GM20000 (cell line): ENCODE measurements at regions not wholly inside any gene's neighbourhood (a gene's known extent, or its start where the extent isn't known, plus 50 kb on each side); places are given as distances from the start of the nearest gene placed in this dataset.

Experiments used
- DNase-seq: peaks from one replicate; pipeline ENCODE4 v3.0.0; 2012; ENCODE audit warnings: low spot score
- CTCF ChIP-seq: IDR thresholded peaks from 2 replicates; pipeline ENCODE4 v1.5.1; 2012; ENCODE audit warnings: mild to moderate bottlenecking, control low read depth; ENCODE audit errors: extremely low read depth, missing control alignments

- DNase-seq = no peak
- TF ChIP-seq CTCF = no peak
These were observed 243.7 kb downstream of the NPHP4 start for GRCh38 chr1:5748286-5749225.

- no peak for DNase-seq
- no peak for TF ChIP-seq CTCF
These were observed 244.6 kb downstream of the NPHP4 start for GRCh38 chr1:5747426-5748285.

- TF ChIP-seq CTCF = no peak
- no peak for DNase-seq
These were observed 245.4 kb downstream of the NPHP4 start for GRCh38 chr1:5746611-5747425.

- DNase-seq = peak; percentile 84
- TF ChIP-seq CTCF = peak; percentile 93
These were observed 246.2 kb downstream of the NPHP4 start for GRCh38 chr1:5745800-5746610.

GRCh38 chr1:5744911-5745799 lies 247.1 kb downstream of the NPHP4 start:
- TF ChIP-seq CTCF = no peak
- no peak for DNase-seq

- TF ChIP-seq CTCF = no peak
- no peak for DNase-seq
These were observed 247.9 kb downstream of the NPHP4 start for GRCh38 chr1:5744341-5744740.
